Calu3 (cell line): ENCODE measurements at regions not wholly inside any gene's neighbourhood (a gene's known extent, or its start where the extent isn't known, plus 50 kb on each side); places are given as distances from the start of the nearest gene placed in this dataset.

Source experiments
- BruUV-seq: library from RNA; stranded (reverse); fragments of 400-500 nt; replicated peaks from 2 replicates; lab custom pipeline; 2021; lab: Mats Ljungman, UMichigan
- CTCF ChIA-PET: fragments of 300-600 bp; sonication (Branson Sonifier 250); formaldehyde crosslinking; loops from one replicate; lab custom pipeline; 2022; ENCODE audit warnings: antibody characterized with exemption; lab: Charles Lee
- DNase-seq: peaks from one replicate; pipeline ENCODE4 v3.0.0; 2022
- H3K27ac Mint-ChIP-seq: one replicate; pipeline ENCODE4 v1.8.0; 2022; ENCODE audit warnings: mixed read lengths; ENCODE audit not compliant: unreplicated experiment
- H3K27me3 Mint-ChIP-seq: one replicate; pipeline ENCODE4 v1.8.0; 2022; ENCODE audit warnings: mixed read lengths; ENCODE audit not compliant: unreplicated experiment
- H3K36me3 Mint-ChIP-seq: one replicate; pipeline ENCODE4 v1.8.0; 2022; ENCODE audit warnings: mild to moderate bottlenecking, moderate library complexity, mixed read lengths; ENCODE audit not compliant: insufficient read depth, unreplicated experiment
- H3K4me1 Mint-ChIP-seq: one replicate; pipeline ENCODE4 v1.8.0; 2022; ENCODE audit warnings: mild to moderate bottlenecking, low read depth, mixed read lengths; ENCODE audit not compliant: unreplicated experiment
- H3K4me3 Mint-ChIP-seq: one replicate; pipeline ENCODE4 v1.8.0; 2022; ENCODE audit warnings: mild to moderate bottlenecking, low read depth, moderate library complexity, mixed read lengths; ENCODE audit not compliant: unreplicated experiment
- H3K9me3 Mint-ChIP-seq: one replicate; pipeline ENCODE4 v1.8.0; 2022; ENCODE audit warnings: low read depth, mixed read lengths; ENCODE audit not compliant: unreplicated experiment
- intact Hi-C: fragments of 100-400 bp; cut with micrococcal nuclease; formaldehyde crosslinking; loops from one replicate; pipeline ENCODE4 v1.10.0; 2022; ENCODE audit not compliant: unreplicated experiment
- TF ChIP-seq, protein P1 (sequence below): fragments of 200-600 bp; IDR thresholded peaks from one replicate; pipeline ENCODE4 v1.8.0; 2022; ENCODE audit warnings: antibody characterized with exemption; ENCODE audit not compliant: unreplicated experiment

DNA sequence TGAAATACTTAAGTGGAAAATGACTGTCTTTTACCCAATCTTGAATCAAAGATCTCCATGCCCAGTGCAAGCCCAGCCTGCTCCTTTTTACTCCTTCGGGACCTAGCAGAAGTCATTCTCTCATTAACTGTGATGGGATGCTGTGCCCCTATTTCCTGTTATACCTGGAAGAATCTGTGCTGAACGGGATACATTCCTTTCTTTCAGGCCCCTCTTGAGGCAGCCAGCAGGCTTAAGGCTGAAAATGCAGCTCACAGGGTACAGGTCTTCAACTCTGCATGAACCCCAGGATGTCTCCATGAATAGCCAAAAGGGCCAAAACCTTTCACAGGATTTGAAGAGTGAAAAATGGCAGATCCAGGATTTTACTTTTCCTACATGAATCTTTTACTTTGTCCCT, 784.8 kb upstream of the KLHL29 start:
- no peaks in the 10 kb centered on the region for H3K4me1 Mint-ChIP-seq
- DNase-seq = no peak
- intact Hi-C loops = no loop called here
- no peaks in the 10 kb centered on the region for H3K27me3 Mint-ChIP-seq
- H3K27ac Mint-ChIP-seq = no peak overlapping the region
- CTCF ChIA-PET = no interaction called here
- no TSS peak for BruUV-seq
- no peaks in the 10 kb centered on the region for H3K36me3 Mint-ChIP-seq
- H3K9me3 Mint-ChIP-seq = peaks cover 3% of the 10 kb centered on the region
- H3K4me3 Mint-ChIP-seq = no peak overlapping the region
- TF ChIP-seq, protein P1, sequence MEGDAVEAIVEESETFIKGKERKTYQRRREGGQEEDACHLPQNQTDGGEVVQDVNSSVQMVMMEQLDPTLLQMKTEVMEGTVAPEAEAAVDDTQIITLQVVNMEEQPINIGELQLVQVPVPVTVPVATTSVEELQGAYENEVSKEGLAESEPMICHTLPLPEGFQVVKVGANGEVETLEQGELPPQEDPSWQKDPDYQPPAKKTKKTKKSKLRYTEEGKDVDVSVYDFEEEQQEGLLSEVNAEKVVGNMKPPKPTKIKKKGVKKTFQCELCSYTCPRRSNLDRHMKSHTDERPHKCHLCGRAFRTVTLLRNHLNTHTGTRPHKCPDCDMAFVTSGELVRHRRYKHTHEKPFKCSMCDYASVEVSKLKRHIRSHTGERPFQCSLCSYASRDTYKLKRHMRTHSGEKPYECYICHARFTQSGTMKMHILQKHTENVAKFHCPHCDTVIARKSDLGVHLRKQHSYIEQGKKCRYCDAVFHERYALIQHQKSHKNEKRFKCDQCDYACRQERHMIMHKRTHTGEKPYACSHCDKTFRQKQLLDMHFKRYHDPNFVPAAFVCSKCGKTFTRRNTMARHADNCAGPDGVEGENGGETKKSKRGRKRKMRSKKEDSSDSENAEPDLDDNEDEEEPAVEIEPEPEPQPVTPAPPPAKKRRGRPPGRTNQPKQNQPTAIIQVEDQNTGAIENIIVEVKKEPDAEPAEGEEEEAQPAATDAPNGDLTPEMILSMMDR = no peak

DNA sequence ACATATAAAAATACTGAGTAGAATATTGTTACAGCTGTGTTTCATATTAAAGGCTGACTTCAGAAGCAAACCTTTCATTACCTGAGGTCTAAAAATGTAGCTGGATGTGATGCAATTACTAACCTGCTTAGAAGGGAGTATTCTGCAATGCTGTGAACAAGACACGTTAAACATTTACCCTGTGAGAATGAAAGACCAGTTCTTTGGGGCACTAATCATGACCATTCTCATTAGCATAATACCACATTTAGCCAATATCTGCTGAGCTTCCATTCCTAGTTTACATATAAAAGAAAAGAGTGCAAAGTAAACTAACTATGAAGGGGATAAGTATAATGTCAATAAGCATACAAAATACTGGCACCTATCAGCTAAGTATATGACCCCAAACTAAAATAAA, 784.0 kb upstream of the KLHL29 start:
- Mint-ChIP-seq H3K27me3 (no peaks in the 10 kb centered on the region), H3K4me3 (no peak overlapping the region), H3K4me1 (no peaks in the 10 kb centered on the region), H3K9me3 (peaks cover 3% of the 10 kb centered on the region), H3K27ac (no peak overlapping the region), H3K36me3 (no peaks in the 10 kb centered on the region)
- CTCF ChIA-PET = no interaction called here
- no peak for DNase-seq
- TF ChIP-seq, protein P1 = no peak
- BruUV-seq = no TSS peak
- intact Hi-C loops = no loop called here

DNA sequence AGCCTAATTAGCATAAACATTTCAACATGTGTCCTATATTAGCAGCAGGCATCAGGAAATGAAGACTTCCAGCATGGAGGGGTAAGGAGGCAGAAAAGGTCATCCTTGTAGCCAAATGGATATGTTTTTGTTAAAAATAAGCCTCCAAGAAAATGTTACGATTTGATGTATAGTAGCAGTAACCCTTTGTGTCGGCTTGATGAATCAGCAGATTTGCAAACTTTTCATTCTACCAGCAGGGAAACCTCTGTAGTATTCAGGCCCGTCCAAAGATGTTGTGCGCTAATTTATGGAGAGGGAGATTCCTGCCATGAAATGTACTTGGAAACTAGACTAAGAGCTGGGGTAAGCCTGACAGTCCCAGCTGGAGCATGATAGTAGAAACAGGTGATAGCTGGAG, 780.8 kb upstream of the KLHL29 start:
- TF ChIP-seq, protein P1 = no peak
- no peak for DNase-seq
- CTCF ChIA-PET = no interaction called here
- no peaks in the 10 kb centered on the region for H3K36me3 Mint-ChIP-seq
- H3K4me1 Mint-ChIP-seq = no peaks in the 10 kb centered on the region
- H3K27ac Mint-ChIP-seq = no peak overlapping the region
- intact Hi-C loops = no loop called here
- no peak overlapping the region for H3K4me3 Mint-ChIP-seq
- no TSS peak for BruUV-seq
- no peaks in the 10 kb centered on the region for H3K9me3 Mint-ChIP-seq
- H3K27me3 Mint-ChIP-seq = no peaks in the 10 kb centered on the region

DNA sequence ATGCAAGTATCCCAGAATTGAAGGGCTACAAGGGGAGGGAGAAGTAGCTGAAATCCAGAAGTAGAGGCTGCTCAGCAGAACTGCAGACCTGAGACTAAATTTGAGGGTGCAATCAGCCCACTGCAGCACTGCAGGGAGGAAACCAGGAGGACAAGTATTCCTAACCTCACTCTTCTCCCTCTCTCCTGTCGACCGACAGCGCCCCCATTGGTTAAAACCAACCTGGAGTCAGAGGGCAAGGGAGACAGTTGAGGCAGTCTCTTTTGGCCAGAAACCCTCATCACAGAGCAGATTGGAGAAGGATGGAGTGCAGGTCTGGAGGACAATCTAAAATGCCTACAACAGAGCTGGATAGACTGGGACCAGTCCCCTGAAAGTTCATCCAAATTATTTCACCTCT, 768.9 kb upstream of the KLHL29 start:
- H3K9me3 Mint-ChIP-seq = peaks cover 8% of the 10 kb centered on the region
- no peaks in the 10 kb centered on the region for H3K4me1 Mint-ChIP-seq
- H3K27ac Mint-ChIP-seq = no peak overlapping the region
- H3K27me3 Mint-ChIP-seq = peaks cover 17% of the 10 kb centered on the region
- no peak for DNase-seq
- intact Hi-C loops = no loop called here
- TF ChIP-seq, protein P1 = no peak
- no peak overlapping the region for H3K4me3 Mint-ChIP-seq
- no TSS peak for BruUV-seq
- CTCF ChIA-PET = no interaction called here
- no peaks in the 10 kb centered on the region for H3K36me3 Mint-ChIP-seq
